HCT116 (cell line): ENCODE measurements at regions not wholly inside any gene's neighbourhood (a gene's known extent, or its start where the extent isn't known, plus 50 kb on each side); places are given as distances from the start of the nearest gene placed in this dataset.

ENCODE experiments used
- ATAC-seq: fragments of 200-7000 bp; cut with Tn5 transposase; 2 replicates; pipeline ENCODE4 v1.9.1; 2020; ENCODE audit warnings: mild to moderate bottlenecking, moderate library complexity
- BruUV-seq: library from RNA; stranded (reverse); fragments of 400-500 nt; replicated peaks from 2 replicates; lab custom pipeline; 2021; lab: Mats Ljungman, UMichigan
- CTCF ChIA-PET: fragments of 300-600 bp; sonication (Branson Sonifier 250); formaldehyde crosslinking; loops from one replicate; lab custom pipeline; 2021; ENCODE audit warnings: antibody characterized with exemption; lab: Charles Lee
- POLR2A ChIA-PET: fragments of 300-600, 350-600 bp; sonication (Branson Sonifier 250); formaldehyde crosslinking; loops from one replicate; lab custom pipeline; 2021; ENCODE audit warnings: antibody characterized with exemption; lab: Charles Lee
- RAD21 ChIA-PET, 2 experiments: fragments of 300-600 bp; sonication (Branson Sonifier 250); formaldehyde crosslinking; loops; one replicate each; lab custom pipeline; 2023; ENCODE audit warnings: low total read pairs in 2 of 2; ENCODE audit not compliant: uncharacterized antibody in 2 of 2, unreplicated experiment in 2 of 2, low non-redundant PET in 1 of 2; lab: Charles Lee
- DNase-seq: peaks from one replicate; pipeline ENCODE4 v3.0.0-alpha.2; 2010; ENCODE audit warnings: low read depth, low spot score
- H2AFZ ChIP-seq: fragments of 200-600 bp; shearing (Covaris generic), sonication (generic); 2 replicates; pipeline ENCODE4 v1.6.1; 2017; ENCODE audit warnings: low read depth, mixed run types, mixed read lengths, antibody characterized with exemption, low read length; ENCODE audit not compliant: poor library complexity, severe bottlenecking
- H3K27ac ChIP-seq: 2 replicates; pipeline ENCODE4 v1.5.1; 2012; ENCODE audit warnings: low read depth, low read length
- H3K27me3 ChIP-seq: fragments of 200-600 bp; sonication (generic); 2 replicates; pipeline ENCODE4 v1.6.1; 2016; ENCODE audit warnings: mixed run types, low read length, mixed read lengths; ENCODE audit not compliant: insufficient read depth
- H3K36me3 ChIP-seq, 2 experiments: fragments of 200-500 bp in 1 of 2; fragments of 200-600 bp in 1 of 2; sonication (Bioruptor generic) in 1 of 2; sonication (generic) in 1 of 2; 2 replicates each; pipeline versions ENCODE4 v1.5.1 to v1.6.1; 2014 to 2016; ENCODE audit warnings: low read length in 2 of 2, inconsistent platforms in 1 of 2, mixed read lengths in 1 of 2, mixed run types in 1 of 2; ENCODE audit not compliant: insufficient read depth in 2 of 2, control insufficient read depth in 1 of 2
- H3K4me1 ChIP-seq, 2 experiments: fragments of 200-600 bp in 1 of 2; sonication (generic) in 1 of 2; 2 replicates each; pipeline versions ENCODE4 v1.5.1 to v1.6.1; 2012 to 2017; ENCODE audit warnings: low read length in 2 of 2, inconsistent platforms in 1 of 2, mild to moderate bottlenecking in 1 of 2, mixed read lengths in 1 of 2, mixed run types in 1 of 2, moderate library complexity in 1 of 2; ENCODE audit not compliant: insufficient read depth in 2 of 2, control insufficient read depth in 1 of 2
- H3K4me2 ChIP-seq: fragments of 200-600 bp; sonication (generic); 2 replicates; pipeline ENCODE4 v1.6.1; 2017; ENCODE audit warnings: mixed run types, low read length, mixed read lengths
- H3K4me3 ChIP-seq, 2 experiments: fragments of 200-600 bp in 1 of 2; sonication (generic) in 1 of 2; replicated peaks in 1 of 2; 2 replicates each; pipeline ENCODE4 v1.5.1; 2011 to 2016; ENCODE audit warnings: low read length in 2 of 2, control low read depth in 1 of 2, low read depth in 1 of 2, mild to moderate bottlenecking in 1 of 2, mixed read lengths in 1 of 2, mixed run types in 1 of 2
- H3K79me2 ChIP-seq: fragments of 200-600 bp; sonication (generic); 2 replicates; pipeline ENCODE4 v1.6.1; 2017; ENCODE audit warnings: mild to moderate bottlenecking, mixed run types, low read length, moderate library complexity, mixed read lengths; ENCODE audit not compliant: insufficient read depth
- H3K9ac ChIP-seq: fragments of 200-600 bp; sonication (generic); 2 replicates; pipeline ENCODE4 v1.6.1; 2016; ENCODE audit warnings: low read length, mixed read lengths
- H3K9me2 ChIP-seq: fragments of 200-600 bp; sonication (generic), shearing (Covaris generic); 2 replicates; pipeline ENCODE4 v1.6.1; 2017; ENCODE audit warnings: mixed run types, mild to moderate bottlenecking, moderate library complexity; ENCODE audit not compliant: insufficient read depth
- H3K9me3 ChIP-seq, 2 experiments: fragments of 200-500 bp in 1 of 2; fragments of 200-600 bp in 1 of 2; sonication (Bioruptor generic) in 1 of 2; sonication (generic) in 1 of 2; 2 replicates each; pipeline ENCODE4 v1.6.1; 2014 to 2017; ENCODE audit warnings: low read length in 2 of 2, mixed read lengths in 2 of 2, inconsistent platforms in 1 of 2, low read depth in 1 of 2, mild to moderate bottlenecking in 1 of 2, mixed run types in 1 of 2, moderate library complexity in 1 of 2; ENCODE audit not compliant: control insufficient read depth in 1 of 2, insufficient read depth in 1 of 2
- H4K20me1 ChIP-seq: fragments of 200-600 bp; sonication (generic), shearing (Covaris generic); 2 replicates; pipeline ENCODE4 v1.6.1; 2017; ENCODE audit warnings: mixed run types, mild to moderate bottlenecking, moderate library complexity; ENCODE audit not compliant: insufficient read depth
- ATF3 ChIP-seq: IDR thresholded peaks from 2 replicates; pipeline ENCODE4 v1.6.1; 2012
- CEBPB ChIP-seq: IDR thresholded peaks from 2 replicates; pipeline ENCODE4 v1.6.1; 2012; ENCODE audit warnings: low read depth
- EZH2 ChIP-seq: fragments of 200-600 bp; sonication (generic); IDR thresholded peaks from 2 replicates; pipeline ENCODE4 v1.6.1; 2017; ENCODE audit warnings: antibody characterized with exemption, mixed run types
- EZH2phosphoT487 ChIP-seq: fragments of 200-600 bp; IDR thresholded peaks from 2 replicates; pipeline ENCODE4 v1.6.1; 2018; ENCODE audit warnings: antibody characterized with exemption, borderline replicate concordance
- FOSL1 ChIP-seq: IDR thresholded peaks from 2 replicates; pipeline ENCODE4 v1.6.1; 2012; ENCODE audit warnings: low read depth
- MAX ChIP-seq: IDR thresholded peaks from 2 replicates; pipeline ENCODE4 v1.6.1; 2012
- POLR2AphosphoS5 ChIP-seq: IDR thresholded peaks from 2 replicates; pipeline ENCODE4 v1.6.1; 2011; ENCODE audit warnings: mild to moderate bottlenecking, low read depth, low read length, moderate library complexity
- REST ChIP-seq: IDR thresholded peaks from 2 replicates; pipeline ENCODE4 v1.6.1; 2012; ENCODE audit warnings: low read depth
- SP1 ChIP-seq: IDR thresholded peaks from 2 replicates; pipeline ENCODE4 v1.6.1; 2012; ENCODE audit warnings: low read depth
- ZFX ChIP-seq: fragments of 450-650 bp; IDR thresholded peaks from 2 replicates; pipeline ENCODE4 v1.6.1; 2017
- intact Hi-C: fragments of 100-400 bp; cut with micrococcal nuclease; formaldehyde crosslinking; loops from 2 replicates; pipeline ENCODE4 v1.10.0; 2022

- no peak for TF ChIP-seq REST
- TF ChIP-seq ZFX = no peak
- TF ChIP-seq SP1 = no peak
- no peak for TF ChIP-seq EZH2phosphoT487
- TF ChIP-seq ATF3 = no peak
- no peak for TF ChIP-seq EZH2
- TF ChIP-seq POLR2AphosphoS5 = no peak
- TF ChIP-seq MAX = no peak
- no peak for TF ChIP-seq CEBPB
- no peak for TF ChIP-seq FOSL1
- POLR2A ChIA-PET = no interaction called here
- BruUV-seq = no TSS peak
These were observed 139.7 kb upstream of the CFAP20DC start for GRCh38 chr3:59189526-59189925.

More at GRCh38 chr3:59189526-59189925, 139.7 kb upstream of the CFAP20DC start:
- intact Hi-C loops = no loop called here
- Histone ChIP-seq H3K9ac (no peak overlapping the region), H3K9me3 (no peaks in the 10 kb centered on the region), H3K36me3 (no peaks in the 10 kb centered on the region), H3K4me1 (peaks cover 0 to 9% of the 10 kb centered on the region in 2 experiments; a peak in 1 of 4 replicates), H3K79me2 (no peaks in the 10 kb centered on the region), H4K20me1 (no peaks in the 10 kb centered on the region), H2AFZ (no peak overlapping the region), H3K27ac (no peak overlapping the region), H3K9me2 (no peaks in the 10 kb centered on the region), H3K4me3 (no peak overlapping the region), H3K27me3 (no peaks in the 10 kb centered on the region), H3K4me2 (no peak overlapping the region)
- RAD21 ChIA-PET = no interaction called here
- no peak for DNase-seq
- ATAC-seq = no peak
- CTCF ChIA-PET = no interaction called here
